ENCODE measurements at regions not wholly inside any gene's neighbourhood (a gene's known extent, or its start where the extent isn't known, plus 50 kb on each side); places are given as distances from the start of the nearest gene placed in this dataset.

DNA sequence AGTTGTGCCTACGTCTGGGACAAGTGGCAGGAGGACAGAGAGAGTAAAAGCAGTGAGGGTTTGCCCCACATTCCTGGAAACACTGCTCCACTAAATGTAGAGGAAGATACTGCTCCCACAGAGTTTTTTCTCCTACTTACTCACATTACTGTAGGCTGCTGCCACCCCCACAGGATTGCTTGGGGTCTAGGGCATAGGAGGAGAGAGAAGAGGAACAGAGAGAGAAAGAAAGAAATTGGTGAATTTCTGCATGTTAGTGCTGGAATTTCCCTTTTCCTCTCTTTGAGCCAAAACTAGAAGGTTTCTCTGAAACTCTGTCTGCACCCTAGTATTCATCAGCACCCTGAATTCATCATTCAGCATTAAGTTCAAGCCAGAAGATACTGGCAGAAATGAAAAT is 397.9 kb downstream of the INHBA start:
- no peak for DNase-seq (ENCODE audit: extremely low spot score, unreplicated experiment)
- no peaks in the 10 kb centered on the region for H3K27me3 Mint-ChIP-seq (ENCODE audit: unreplicated experiment)
- H3K27ac Mint-ChIP-seq (ENCODE audit: unreplicated experiment) = no peak overlapping the region
- no peaks in the 10 kb centered on the region for H3K36me3 Mint-ChIP-seq (ENCODE audit: unreplicated experiment)
- H3K9me3 Mint-ChIP-seq (ENCODE audit: unreplicated experiment) = peaks cover 6% of the 10 kb centered on the region
- no peak overlapping the region for H3K4me3 Mint-ChIP-seq (ENCODE audit: unreplicated experiment)
- H3K4me1 Mint-ChIP-seq (ENCODE audit: unreplicated experiment) = peaks cover 3% of the 10 kb centered on the region
- TF ChIP-seq, protein P1, sequence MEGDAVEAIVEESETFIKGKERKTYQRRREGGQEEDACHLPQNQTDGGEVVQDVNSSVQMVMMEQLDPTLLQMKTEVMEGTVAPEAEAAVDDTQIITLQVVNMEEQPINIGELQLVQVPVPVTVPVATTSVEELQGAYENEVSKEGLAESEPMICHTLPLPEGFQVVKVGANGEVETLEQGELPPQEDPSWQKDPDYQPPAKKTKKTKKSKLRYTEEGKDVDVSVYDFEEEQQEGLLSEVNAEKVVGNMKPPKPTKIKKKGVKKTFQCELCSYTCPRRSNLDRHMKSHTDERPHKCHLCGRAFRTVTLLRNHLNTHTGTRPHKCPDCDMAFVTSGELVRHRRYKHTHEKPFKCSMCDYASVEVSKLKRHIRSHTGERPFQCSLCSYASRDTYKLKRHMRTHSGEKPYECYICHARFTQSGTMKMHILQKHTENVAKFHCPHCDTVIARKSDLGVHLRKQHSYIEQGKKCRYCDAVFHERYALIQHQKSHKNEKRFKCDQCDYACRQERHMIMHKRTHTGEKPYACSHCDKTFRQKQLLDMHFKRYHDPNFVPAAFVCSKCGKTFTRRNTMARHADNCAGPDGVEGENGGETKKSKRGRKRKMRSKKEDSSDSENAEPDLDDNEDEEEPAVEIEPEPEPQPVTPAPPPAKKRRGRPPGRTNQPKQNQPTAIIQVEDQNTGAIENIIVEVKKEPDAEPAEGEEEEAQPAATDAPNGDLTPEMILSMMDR (IDR thresholded peaks at IDR 0.05) = no peak

DNA sequence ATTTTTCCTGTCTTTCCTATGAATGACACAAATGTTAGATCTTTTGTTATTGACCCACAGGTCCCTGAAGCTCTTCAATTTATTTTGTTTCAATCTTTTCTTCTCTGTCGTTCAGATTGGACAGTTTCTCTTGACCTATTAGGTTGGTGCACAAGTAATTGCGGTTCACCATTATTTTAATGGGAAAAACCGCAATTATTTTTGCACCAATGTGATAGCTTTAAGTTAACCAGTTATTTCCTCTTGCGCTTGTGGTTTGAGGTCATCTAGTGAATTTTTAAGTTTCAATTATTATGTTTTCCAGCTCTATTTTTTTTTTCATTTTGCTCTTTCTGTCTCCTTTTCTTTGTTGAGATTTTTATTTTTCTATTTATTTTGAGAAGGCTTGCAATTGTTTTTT is 399.2 kb downstream of the INHBA start:
- Mint-ChIP-seq H3K27ac (ENCODE audit: unreplicated experiment) (no peak overlapping the region), H3K36me3 (ENCODE audit: unreplicated experiment) (no peaks in the 10 kb centered on the region), H3K27me3 (ENCODE audit: unreplicated experiment) (no peaks in the 10 kb centered on the region), H3K4me1 (ENCODE audit: unreplicated experiment) (peaks cover 3% of the 10 kb centered on the region), H3K4me3 (ENCODE audit: unreplicated experiment) (no peak overlapping the region), H3K9me3 (ENCODE audit: unreplicated experiment) (peaks cover 6% of the 10 kb centered on the region)
- DNase-seq (ENCODE audit: extremely low spot score, unreplicated experiment) = no peak
- TF ChIP-seq, protein P1 (IDR thresholded peaks at IDR 0.05) = no peak

DNA sequence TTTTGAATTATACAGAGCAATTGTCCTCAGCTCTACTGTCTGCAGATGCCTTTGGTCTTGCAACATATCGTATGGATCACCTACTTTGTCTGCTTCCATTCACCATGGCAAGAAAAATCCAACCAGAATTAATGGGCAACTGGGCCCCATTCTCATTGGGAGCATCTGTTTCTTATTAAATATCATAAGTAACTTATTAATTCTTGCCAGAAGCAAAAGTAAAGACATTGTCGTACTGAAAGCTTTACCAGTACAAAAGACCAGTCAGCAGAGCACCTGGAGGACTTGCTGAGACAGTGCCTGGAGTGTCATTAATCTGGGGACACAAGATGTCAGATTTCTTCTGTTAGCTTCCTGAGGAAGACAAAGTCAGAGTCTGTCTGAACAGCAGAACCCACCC is 404.5 kb downstream of the INHBA start:
- TF ChIP-seq, protein P1 (IDR thresholded peaks at IDR 0.05) = no peak
- Mint-ChIP-seq H3K36me3 (ENCODE audit: unreplicated experiment) (no peaks in the 10 kb centered on the region), H3K9me3 (ENCODE audit: unreplicated experiment) (peaks cover under 1% of the 10 kb centered on the region), H3K27ac (ENCODE audit: unreplicated experiment) (no peak overlapping the region), H3K4me1 (ENCODE audit: unreplicated experiment) (peaks cover 3% of the 10 kb centered on the region), H3K4me3 (ENCODE audit: unreplicated experiment) (no peak overlapping the region), H3K27me3 (ENCODE audit: unreplicated experiment) (no peaks in the 10 kb centered on the region)
- no peak for DNase-seq (ENCODE audit: extremely low spot score, unreplicated experiment)

DNA sequence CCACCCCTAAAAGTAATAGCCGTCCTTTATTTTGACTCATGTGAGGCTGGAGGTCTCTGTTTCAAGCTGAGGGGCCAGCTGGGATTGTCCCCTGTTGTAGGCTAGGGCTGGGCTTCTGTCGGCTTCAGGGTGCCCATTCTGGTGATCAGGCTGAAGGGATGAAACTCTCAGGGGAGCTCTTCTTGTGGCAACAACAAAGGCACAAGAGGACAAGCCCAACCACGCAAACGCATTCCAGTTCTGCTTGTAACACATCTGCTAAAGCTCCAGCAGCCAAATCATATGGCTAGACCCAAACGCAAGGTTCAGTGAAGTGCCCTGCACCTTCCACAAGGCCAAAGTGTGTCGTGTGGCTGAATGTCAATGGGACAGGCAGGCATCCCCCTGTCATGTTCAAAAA is 405.7 kb downstream of the INHBA start:
- TF ChIP-seq, protein P1 (IDR thresholded peaks at IDR 0.05) = no peak
- H3K27me3 Mint-ChIP-seq (ENCODE audit: unreplicated experiment) = no peaks in the 10 kb centered on the region
- no peaks in the 10 kb centered on the region for H3K36me3 Mint-ChIP-seq (ENCODE audit: unreplicated experiment)
- no peaks in the 10 kb centered on the region for H3K9me3 Mint-ChIP-seq (ENCODE audit: unreplicated experiment)
- H3K4me3 Mint-ChIP-seq (ENCODE audit: unreplicated experiment) = no peak overlapping the region
- H3K27ac Mint-ChIP-seq (ENCODE audit: unreplicated experiment) = no peak overlapping the region
- no peak for DNase-seq (ENCODE audit: extremely low spot score, unreplicated experiment)
- H3K4me1 Mint-ChIP-seq (ENCODE audit: unreplicated experiment) = peaks cover 3% of the 10 kb centered on the region

DNA sequence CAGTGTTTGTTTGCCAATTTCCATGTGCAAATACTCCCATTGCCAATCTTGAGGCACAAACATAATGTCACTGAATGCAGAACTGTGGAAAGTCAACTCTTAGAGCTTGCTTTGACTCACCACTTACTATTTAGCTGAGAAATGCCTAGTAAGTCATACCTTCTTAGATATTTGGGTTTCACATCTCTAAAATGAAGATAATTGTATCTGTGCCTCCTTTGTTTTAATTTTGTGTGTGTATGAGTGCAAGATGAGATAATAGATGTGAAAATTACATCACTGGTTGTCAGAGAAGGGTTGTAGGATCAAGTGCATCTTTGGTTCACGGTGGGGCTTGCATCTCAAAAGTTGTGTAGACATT is 407.5 kb downstream of the INHBA start:
- TF ChIP-seq, protein P1 (IDR thresholded peaks at IDR 0.05) = no peak
- Mint-ChIP-seq H3K27ac (ENCODE audit: unreplicated experiment) (no peak overlapping the region), H3K9me3 (ENCODE audit: unreplicated experiment) (no peaks in the 10 kb centered on the region), H3K4me3 (ENCODE audit: unreplicated experiment) (no peak overlapping the region), H3K36me3 (ENCODE audit: unreplicated experiment) (no peaks in the 10 kb centered on the region), H3K27me3 (ENCODE audit: unreplicated experiment) (no peaks in the 10 kb centered on the region), H3K4me1 (ENCODE audit: unreplicated experiment) (peaks cover 3% of the 10 kb centered on the region)
- no peak for DNase-seq (ENCODE audit: extremely low spot score, unreplicated experiment)

Data from osteocyte (in vitro differentiated cells).